IgD-negative memory B cell (primary cell): ENCODE measurements at regions not wholly inside any gene's neighbourhood (a gene's known extent, or its start where the extent isn't known, plus 50 kb on each side); places are given as distances from the start of the nearest gene placed in this dataset.

Experiments used
- H3K27ac Mint-ChIP-seq, 3 donors: one replicate each; pipeline ENCODE4 v1.8.0; 2020 to 2022; ENCODE audit warnings: mild to moderate bottlenecking in 3 of 3, mixed read lengths in 3 of 3, moderate library complexity in 1 of 3
- H3K27me3 Mint-ChIP-seq: one replicate; pipeline ENCODE4 v1.8.0; 2021; ENCODE audit warnings: mixed read lengths
- H3K36me3 Mint-ChIP-seq: one replicate; pipeline ENCODE4 v1.8.0; 2020; ENCODE audit warnings: mild to moderate bottlenecking, mixed read lengths
- H3K4me1 Mint-ChIP-seq, 3 donors: one replicate each; pipeline ENCODE4 v1.8.0; 2020 to 2022; ENCODE audit warnings: mixed read lengths in 3 of 3, mild to moderate bottlenecking in 1 of 3
- H3K4me3 Mint-ChIP-seq, 4 donors: one replicate each; pipeline ENCODE4 v1.8.0; 2020 to 2022; ENCODE audit warnings: mild to moderate bottlenecking in 4 of 4, mixed read lengths in 4 of 4, moderate library complexity in 3 of 4
- H3K9me3 Mint-ChIP-seq, 3 donors: one replicate each; pipeline ENCODE4 v1.8.0; 2020 to 2021; ENCODE audit warnings: mixed read lengths in 3 of 3, mild to moderate bottlenecking in 1 of 3

GRCh38 chr13:106311004-106311403 is 224.5 kb downstream of the EFNB2 start:
- no peak overlapping the region for H3K27ac Mint-ChIP-seq
- H3K9me3 Mint-ChIP-seq = peaks cover 6 to 12% (median 9%) of the 10 kb centered on the region in 3 donors
- no peaks in the 10 kb centered on the region for H3K36me3 Mint-ChIP-seq
- no peaks in the 10 kb centered on the region for H3K27me3 Mint-ChIP-seq
- H3K4me3 Mint-ChIP-seq = no peak overlapping the region
- H3K4me1 Mint-ChIP-seq = no peaks in the 10 kb centered on the region

DNA sequence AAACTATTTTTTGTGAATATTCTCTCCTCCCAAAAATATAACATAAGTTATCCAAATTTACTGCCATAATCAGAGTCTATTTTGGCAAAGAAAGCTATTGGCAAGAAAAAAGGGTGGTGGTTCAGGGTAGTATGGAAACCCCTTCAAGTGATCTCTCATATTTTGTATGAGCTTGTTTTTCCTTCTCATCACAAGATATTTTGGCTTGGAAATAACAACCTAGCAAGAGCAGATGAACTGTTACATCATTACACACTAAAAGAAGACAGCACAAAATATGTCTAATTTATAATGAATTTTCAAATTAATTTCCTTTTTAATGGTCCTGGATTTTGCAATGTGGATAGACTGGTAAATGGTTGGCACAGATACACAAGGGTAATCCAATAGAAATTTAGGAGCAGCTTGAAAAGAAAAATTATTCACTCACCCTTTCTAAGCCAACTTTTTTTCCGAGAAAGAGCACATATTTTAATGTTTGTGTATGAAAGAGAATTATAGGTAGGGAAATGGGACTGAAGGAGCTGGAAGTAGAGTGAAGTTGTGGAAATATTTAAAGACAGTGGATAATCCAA is 225.1 kb downstream of the EFNB2 start:
- Mint-ChIP-seq H3K4me1 (no peaks in the 10 kb centered on the region), H3K27me3 (no peaks in the 10 kb centered on the region), H3K4me3 (no peak overlapping the region), H3K9me3 (peaks cover 6 to 12% (median 9%) of the 10 kb centered on the region in 3 donors), H3K36me3 (no peaks in the 10 kb centered on the region), H3K27ac (no peak overlapping the region)

DNA sequence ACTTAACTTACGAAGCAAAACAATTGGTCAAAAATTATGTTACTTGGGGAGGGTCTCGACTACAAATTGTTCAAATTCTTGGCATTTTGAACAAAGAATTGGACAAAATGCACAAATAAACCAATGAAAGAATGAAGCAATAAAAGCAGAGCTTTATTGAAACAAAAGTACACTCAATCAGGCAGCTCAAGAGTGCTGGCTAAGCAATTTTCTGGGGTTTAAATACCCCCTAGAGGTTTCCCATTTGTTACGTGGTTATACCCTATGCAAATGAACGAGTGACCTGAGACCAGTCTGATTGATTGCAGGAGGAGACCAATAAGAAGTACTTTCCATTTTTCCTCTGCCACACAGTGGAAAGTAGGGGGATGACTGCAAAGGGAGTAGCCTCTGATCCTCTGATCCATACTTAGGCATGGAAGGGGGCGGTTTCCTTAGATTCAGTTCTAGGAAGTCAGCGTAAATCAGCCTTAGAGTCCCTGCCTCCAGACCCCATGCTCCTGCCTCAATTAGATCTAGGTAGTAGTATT is 228.6 kb downstream of the EFNB2 start:
- Mint-ChIP-seq H3K9me3 (peaks cover 8 to 17% (median 13%) of the 10 kb centered on the region in 3 donors), H3K36me3 (peaks cover 2% of the 10 kb centered on the region), H3K27me3 (no peaks in the 10 kb centered on the region), H3K27ac (no peak overlapping the region), H3K4me1 (no peaks in the 10 kb centered on the region), H3K4me3 (no peak overlapping the region)

DNA sequence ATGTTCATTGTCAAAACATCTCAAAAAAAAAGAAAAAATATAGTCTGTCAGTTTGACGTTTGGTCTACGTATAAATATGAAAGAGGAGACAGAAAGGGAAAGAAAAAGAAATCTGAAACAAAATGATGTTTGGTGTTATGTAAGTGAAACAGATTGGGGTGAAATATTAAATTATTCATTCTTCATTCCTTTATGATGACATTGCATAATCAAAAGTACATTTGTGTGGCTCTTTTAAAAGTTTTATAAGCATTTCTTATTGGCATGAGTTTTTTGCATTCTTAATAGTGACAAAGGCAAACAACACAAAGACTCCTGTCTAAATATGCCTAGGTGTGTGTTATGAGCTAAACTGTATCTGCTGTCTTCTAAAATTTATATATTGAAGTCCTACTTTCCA is 232.6 kb downstream of the EFNB2 start:
- Mint-ChIP-seq H3K36me3 (peaks cover 2% of the 10 kb centered on the region), H3K27me3 (no peaks in the 10 kb centered on the region), H3K4me3 (no peak overlapping the region), H3K27ac (no peak overlapping the region), H3K9me3 (peaks cover 4 to 13% (median 12%) of the 10 kb centered on the region in 3 donors), H3K4me1 (no peaks in the 10 kb centered on the region)

DNA sequence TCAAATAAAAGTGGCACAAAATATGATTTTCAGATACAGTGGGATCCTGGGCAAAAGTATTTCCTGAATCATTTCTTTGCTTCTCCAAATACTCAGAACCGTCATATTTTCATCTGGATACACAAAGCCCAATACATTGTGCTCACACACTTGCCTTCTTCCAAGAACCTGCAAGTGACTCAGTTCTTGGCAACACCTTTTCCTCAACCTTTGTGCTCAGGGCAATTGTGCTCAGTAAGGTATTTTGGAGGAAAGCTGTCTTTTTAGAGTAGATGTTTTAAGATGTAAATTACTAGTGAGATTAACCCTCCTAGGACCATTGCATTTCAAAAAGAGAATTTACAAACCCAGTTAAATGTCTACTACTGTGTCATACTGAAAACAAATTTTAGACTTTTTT is 233.5 kb downstream of the EFNB2 start:
- H3K36me3 Mint-ChIP-seq = peaks cover 2% of the 10 kb centered on the region
- H3K4me3 Mint-ChIP-seq = no peak overlapping the region
- peaks cover 4 to 10% (median 8%) of the 10 kb centered on the region in 3 donors for H3K9me3 Mint-ChIP-seq
- H3K4me1 Mint-ChIP-seq = no peaks in the 10 kb centered on the region
- no peaks in the 10 kb centered on the region for H3K27me3 Mint-ChIP-seq
- no peak overlapping the region for H3K27ac Mint-ChIP-seq

DNA sequence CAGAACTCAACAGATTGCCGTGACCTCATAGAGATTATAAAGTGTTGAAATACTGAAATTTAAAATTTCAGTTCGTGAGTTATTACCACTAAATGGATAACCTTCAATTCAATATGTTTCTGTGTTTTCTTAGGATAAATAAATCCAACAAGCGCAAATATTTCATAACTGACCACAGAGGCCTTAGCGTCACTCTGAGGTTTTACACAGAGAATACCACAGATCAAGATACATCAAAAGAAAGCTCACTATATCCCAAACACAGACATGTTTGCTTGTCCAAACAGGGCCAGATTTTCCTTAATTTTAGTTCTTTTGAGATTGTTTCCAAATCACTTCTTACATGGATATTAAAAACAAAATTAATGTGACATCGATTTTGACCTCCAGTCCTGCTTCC is 235.8 kb downstream of the EFNB2 start:
- Mint-ChIP-seq H3K4me1 (no peaks in the 10 kb centered on the region), H3K27me3 (no peaks in the 10 kb centered on the region), H3K9me3 (peaks cover 1 to 10% (median 6%) of the 10 kb centered on the region in 3 donors), H3K27ac (no peak overlapping the region), H3K4me3 (no peak overlapping the region), H3K36me3 (peaks cover 4% of the 10 kb centered on the region)

- no peaks in the 10 kb centered on the region for H3K27me3 Mint-ChIP-seq
- H3K27ac Mint-ChIP-seq = no peak overlapping the region
- no peaks in the 10 kb centered on the region for H3K4me1 Mint-ChIP-seq
- H3K4me3 Mint-ChIP-seq = no peak overlapping the region
- peaks cover 2% of the 10 kb centered on the region for H3K36me3 Mint-ChIP-seq
- H3K9me3 Mint-ChIP-seq = peaks cover 0 to 5% (median 0%) of the 10 kb centered on the region in 3 donors
These were observed 238.2 kb downstream of the EFNB2 start for GRCh38 chr13:106297283-106297682.

GRCh38 chr13:106296723-106297122 is 238.7 kb downstream of the EFNB2 start:
- no peaks in the 10 kb centered on the region for H3K27me3 Mint-ChIP-seq
- H3K9me3 Mint-ChIP-seq = peaks cover 0 to 5% (median 0%) of the 10 kb centered on the region in 3 donors
- peaks cover 2% of the 10 kb centered on the region for H3K36me3 Mint-ChIP-seq
- H3K4me1 Mint-ChIP-seq = no peaks in the 10 kb centered on the region
- no peak overlapping the region for H3K4me3 Mint-ChIP-seq
- no peak overlapping the region for H3K27ac Mint-ChIP-seq

DNA sequence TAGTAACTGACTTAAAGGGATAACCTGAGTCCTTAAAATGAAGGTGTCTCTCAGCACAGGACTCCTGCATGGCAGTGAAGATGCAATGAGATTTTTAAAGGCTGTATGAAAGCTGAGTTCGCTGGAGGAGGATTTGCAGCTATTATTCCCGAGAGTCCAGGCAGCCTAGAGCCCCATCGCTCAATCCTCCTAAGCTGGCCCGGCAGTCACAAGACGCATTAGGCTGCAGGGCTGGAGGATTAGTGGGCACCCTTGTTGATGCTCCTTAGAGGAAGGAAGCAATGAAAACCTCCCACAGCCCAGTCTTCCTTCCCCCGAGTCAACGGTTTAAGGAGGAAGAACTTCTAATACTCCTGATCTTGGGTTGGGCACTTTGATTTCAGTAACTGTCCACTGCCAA is 239.5 kb downstream of the EFNB2 start:
- no peak overlapping the region for H3K4me3 Mint-ChIP-seq

DNA sequence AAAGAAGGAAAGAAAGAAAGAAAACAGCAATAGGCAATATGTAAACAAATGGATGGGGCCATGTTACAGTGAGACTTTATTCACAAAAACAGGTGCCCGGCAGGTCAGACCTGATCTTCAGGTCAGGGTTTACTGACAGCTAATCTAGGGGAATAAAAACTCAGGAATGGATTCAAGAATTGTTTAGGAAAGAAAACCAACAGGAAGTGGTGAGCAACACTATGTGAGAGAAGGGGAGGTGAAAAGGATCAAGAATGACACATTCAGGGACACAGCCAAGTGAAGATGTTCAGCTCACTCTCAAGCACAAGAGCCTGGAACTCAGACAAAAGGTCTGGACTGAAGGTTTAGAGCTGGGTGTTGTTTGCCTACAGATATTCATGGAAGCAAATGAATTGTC is 244.5 kb downstream of the EFNB2 start:
- no peaks in the 10 kb centered on the region for H3K9me3 Mint-ChIP-seq
- H3K36me3 Mint-ChIP-seq = peaks cover 2% of the 10 kb centered on the region
- H3K27me3 Mint-ChIP-seq = no peaks in the 10 kb centered on the region
- H3K4me1 Mint-ChIP-seq = no peaks in the 10 kb centered on the region
- no peak overlapping the region for H3K4me3 Mint-ChIP-seq
- H3K27ac Mint-ChIP-seq = no peak overlapping the region

More for the DNA sequence above, 239.5 kb downstream of the EFNB2 start:
- H3K36me3 Mint-ChIP-seq = peaks cover 2% of the 10 kb centered on the region
- no peaks in the 10 kb centered on the region for H3K4me1 Mint-ChIP-seq
- H3K9me3 Mint-ChIP-seq = peaks cover 0 to 5% (median 0%) of the 10 kb centered on the region in 3 donors
- H3K27me3 Mint-ChIP-seq = no peaks in the 10 kb centered on the region
- H3K27ac Mint-ChIP-seq = no peak overlapping the region

DNA sequence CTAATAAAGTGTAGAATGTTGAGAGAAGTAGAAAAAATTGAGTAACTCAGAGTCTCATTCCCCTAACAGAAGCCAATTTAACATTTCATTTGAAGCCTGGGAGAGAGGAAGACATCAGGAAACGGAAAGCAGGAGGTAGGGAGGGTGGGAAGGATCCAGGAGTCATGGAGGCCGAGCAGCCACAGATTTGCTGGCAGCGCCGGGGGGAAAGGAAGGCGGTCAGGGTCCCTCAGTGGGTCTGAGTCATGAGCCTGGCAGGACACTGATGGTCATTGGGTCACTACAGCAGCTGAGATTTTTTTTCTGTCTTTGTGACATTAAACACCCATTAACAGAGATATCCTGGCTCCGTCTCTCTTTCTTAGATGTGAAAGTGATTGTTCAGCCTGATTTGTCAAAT is 248.1 kb downstream of the EFNB2 start:
- no peaks in the 10 kb centered on the region for H3K27me3 Mint-ChIP-seq
- no peaks in the 10 kb centered on the region for H3K36me3 Mint-ChIP-seq
- H3K4me1 Mint-ChIP-seq = no peaks in the 10 kb centered on the region
- H3K4me3 Mint-ChIP-seq = no peak overlapping the region
- H3K27ac Mint-ChIP-seq = no peak overlapping the region
- no peaks in the 10 kb centered on the region for H3K9me3 Mint-ChIP-seq

DNA sequence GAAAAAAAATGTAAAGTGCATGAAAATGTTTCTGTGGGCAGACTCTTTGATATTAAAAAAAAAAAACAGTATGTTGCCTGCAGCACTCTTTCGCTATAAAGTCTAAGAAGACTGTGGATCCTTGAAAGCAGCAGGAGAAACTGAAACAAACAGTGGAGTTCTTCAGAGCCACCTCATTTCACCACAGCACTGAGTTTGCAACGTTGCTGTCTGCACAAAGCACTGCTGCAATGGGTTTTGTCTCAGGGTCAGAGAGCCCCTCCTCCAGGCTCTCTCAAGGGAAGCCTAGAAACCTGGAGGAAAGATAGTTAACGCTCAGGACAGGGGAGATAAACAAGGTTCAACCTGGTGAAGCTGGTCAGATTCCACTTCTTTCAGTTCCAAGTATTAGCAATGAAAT is 248.7 kb downstream of the EFNB2 start:
- Mint-ChIP-seq H3K36me3 (no peaks in the 10 kb centered on the region), H3K27me3 (no peaks in the 10 kb centered on the region), H3K27ac (no peak overlapping the region), H3K4me1 (no peaks in the 10 kb centered on the region), H3K4me3 (no peak overlapping the region), H3K9me3 (no peaks in the 10 kb centered on the region)

GRCh38 chr13:106284358-106284757 is 251.1 kb downstream of the EFNB2 start:
- H3K27ac Mint-ChIP-seq = no peak overlapping the region
- H3K4me1 Mint-ChIP-seq = no peaks in the 10 kb centered on the region
- H3K27me3 Mint-ChIP-seq = no peaks in the 10 kb centered on the region
- H3K36me3 Mint-ChIP-seq = no peaks in the 10 kb centered on the region
- H3K4me3 Mint-ChIP-seq = no peak overlapping the region
- no peaks in the 10 kb centered on the region for H3K9me3 Mint-ChIP-seq

- peaks cover 0 to 4% (median 0%) of the 10 kb centered on the region in 3 donors for H3K9me3 Mint-ChIP-seq
- H3K36me3 Mint-ChIP-seq = no peaks in the 10 kb centered on the region
- H3K27me3 Mint-ChIP-seq = no peaks in the 10 kb centered on the region
- H3K4me3 Mint-ChIP-seq = no peak overlapping the region
- H3K4me1 Mint-ChIP-seq = no peaks in the 10 kb centered on the region
- no peak overlapping the region for H3K27ac Mint-ChIP-seq
These were observed 254.0 kb downstream of the EFNB2 start for GRCh38 chr13:106281426-106281825.

DNA sequence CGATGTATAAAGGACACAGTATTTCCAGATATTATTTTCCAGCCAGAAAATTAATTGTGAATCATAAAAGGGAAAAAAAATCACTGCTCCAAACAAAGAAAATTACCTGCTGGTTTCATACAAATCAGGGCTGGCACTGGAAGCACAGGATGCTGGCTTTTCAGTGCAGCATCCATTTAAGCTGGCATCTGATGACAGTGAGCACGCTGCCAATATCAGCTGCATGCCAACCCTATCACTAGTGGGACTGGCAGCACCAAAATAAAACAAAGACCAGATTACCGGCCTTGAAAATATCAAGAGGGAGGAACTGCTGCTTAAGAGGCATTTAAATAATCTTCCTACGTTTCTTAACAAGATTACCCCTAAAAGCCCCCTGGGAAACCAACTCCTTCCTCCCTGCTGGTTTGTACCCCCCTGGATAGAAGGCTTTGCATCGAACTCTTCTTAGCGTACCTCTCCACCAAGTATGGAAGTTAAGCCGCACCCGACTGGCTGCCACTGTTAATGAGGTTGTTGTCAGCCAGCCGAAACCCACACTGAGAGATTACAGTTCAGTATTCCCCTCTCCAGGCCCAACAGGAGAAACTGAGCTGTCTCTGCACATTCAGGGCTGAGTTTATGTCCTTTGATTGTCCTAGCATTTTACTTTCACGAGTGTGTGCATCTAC is 257.8 kb downstream of the EFNB2 start:
- no peaks in the 10 kb centered on the region for H3K4me1 Mint-ChIP-seq
- no peaks in the 10 kb centered on the region for H3K36me3 Mint-ChIP-seq
- H3K27ac Mint-ChIP-seq = no peak overlapping the region
- H3K27me3 Mint-ChIP-seq = no peaks in the 10 kb centered on the region
- H3K9me3 Mint-ChIP-seq = peaks cover 0 to 4% (median 0%) of the 10 kb centered on the region in 3 donors
- H3K4me3 Mint-ChIP-seq = no peak overlapping the region

DNA sequence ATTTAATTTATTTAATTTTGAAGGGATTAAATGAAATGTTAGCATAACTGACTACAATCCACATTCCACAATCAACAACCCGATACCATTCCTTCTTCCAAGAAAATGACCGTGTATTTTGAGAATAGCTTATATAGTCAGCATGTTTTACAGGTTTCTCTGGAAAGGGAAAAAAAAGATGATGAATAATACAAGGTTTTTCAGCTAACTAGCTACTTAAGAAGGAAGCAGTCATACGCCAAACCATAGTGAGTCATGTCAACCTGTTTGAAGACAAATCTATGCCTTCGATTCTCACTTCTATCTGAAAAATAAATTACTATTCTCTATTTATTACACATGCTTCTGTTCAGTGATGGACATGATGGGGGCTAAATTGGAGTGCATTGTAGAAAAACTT is 258.6 kb downstream of the EFNB2 start:
- H3K4me1 Mint-ChIP-seq = no peaks in the 10 kb centered on the region
- H3K4me3 Mint-ChIP-seq = no peak overlapping the region
- H3K36me3 Mint-ChIP-seq = no peaks in the 10 kb centered on the region
- H3K27me3 Mint-ChIP-seq = no peaks in the 10 kb centered on the region
- H3K9me3 Mint-ChIP-seq = peaks cover 0 to 4% (median 0%) of the 10 kb centered on the region in 3 donors
- H3K27ac Mint-ChIP-seq = no peak overlapping the region
